GM23338 (cell line): ENCODE measurements at regions not wholly inside any gene's neighbourhood (a gene's known extent, or its start where the extent isn't known, plus 50 kb on each side); places are given as distances from the start of the nearest gene placed in this dataset.

Experiments used
- CREB1 ChIP-seq: fragments of 250-450 bp; sonication (Bioruptor Pico); IDR thresholded peaks from 2 replicates; pipeline ENCODE4 v1.5.0; 2020; ENCODE audit warnings: low read depth, mild to moderate bottlenecking, moderate library complexity
- EZH2 ChIP-seq: fragments of 200-600 bp; sonication (generic); IDR thresholded peaks from one replicate; pipeline ENCODE4 v1.8.0; 2017; ENCODE audit warnings: antibody characterized with exemption, mild to moderate bottlenecking, low read depth; ENCODE audit not compliant: unreplicated experiment
- EZH2phosphoT487 ChIP-seq: fragments of 200-600 bp; sonication (generic); IDR thresholded peaks from one replicate; pipeline ENCODE4 v1.8.1; 2018; ENCODE audit warnings: antibody characterized with exemption; ENCODE audit not compliant: unreplicated experiment
- JUNB ChIP-seq: IDR thresholded peaks from one replicate; pipeline ENCODE4 v1.6.1; 2016; ENCODE audit warnings: antibody characterized with exemption; ENCODE audit not compliant: unreplicated experiment
- NANOG ChIP-seq: IDR thresholded peaks from 2 replicates; pipeline ENCODE4 v1.6.1; 2016; ENCODE audit warnings: antibody characterized with exemption, borderline replicate concordance
- POLR2AphosphoS5 ChIP-seq: IDR thresholded peaks from 2 replicates; pipeline ENCODE4 v1.6.1; 2016; ENCODE audit warnings: antibody characterized with exemption, low read depth
- TF ChIP-seq, protein P1 (sequence below), 2 experiments: fragments of 200-600 bp in 1 of 2; sonication (generic) in 1 of 2; conservative IDR thresholded peaks; 2 replicates each; pipeline versions ENCODE4 v1.5.1 to v1.6.1; 2016 to 2017; ENCODE audit warnings: antibody characterized with exemption in 2 of 2, low read depth in 2 of 2, mild to moderate bottlenecking in 2 of 2, moderate library complexity in 1 of 2
- TF ChIP-seq, protein P2 (sequence below): IDR thresholded peaks from one replicate; pipeline ENCODE4 v1.6.1; 2018; ENCODE audit warnings: antibody characterized with exemption; ENCODE audit not compliant: unreplicated experiment
- TF ChIP-seq, protein P3 (sequence below): IDR thresholded peaks from 2 replicates; pipeline ENCODE4 v1.6.1; 2016; ENCODE audit warnings: antibody characterized with exemption

DNA sequence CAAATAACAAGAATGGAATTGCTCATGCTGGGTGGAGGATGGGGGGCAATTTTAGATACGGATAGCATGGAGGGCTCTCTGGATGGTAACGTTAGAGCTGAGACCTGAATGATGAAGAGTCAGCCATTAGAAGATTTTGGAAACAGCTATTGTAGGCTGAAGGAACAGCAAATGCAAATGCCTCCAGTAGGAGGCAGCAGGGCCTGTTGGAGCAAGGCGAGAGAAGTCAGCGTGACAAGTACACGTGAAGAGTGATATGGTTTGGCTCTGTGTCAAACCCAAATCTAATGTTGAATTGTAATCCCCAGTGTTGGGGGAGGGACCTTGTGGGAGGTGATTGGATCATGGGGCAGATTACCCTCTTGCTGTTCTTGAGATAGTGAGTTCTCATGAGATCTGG lies 59.3 kb upstream of the SOD3 start:
- TF ChIP-seq, protein P1, sequence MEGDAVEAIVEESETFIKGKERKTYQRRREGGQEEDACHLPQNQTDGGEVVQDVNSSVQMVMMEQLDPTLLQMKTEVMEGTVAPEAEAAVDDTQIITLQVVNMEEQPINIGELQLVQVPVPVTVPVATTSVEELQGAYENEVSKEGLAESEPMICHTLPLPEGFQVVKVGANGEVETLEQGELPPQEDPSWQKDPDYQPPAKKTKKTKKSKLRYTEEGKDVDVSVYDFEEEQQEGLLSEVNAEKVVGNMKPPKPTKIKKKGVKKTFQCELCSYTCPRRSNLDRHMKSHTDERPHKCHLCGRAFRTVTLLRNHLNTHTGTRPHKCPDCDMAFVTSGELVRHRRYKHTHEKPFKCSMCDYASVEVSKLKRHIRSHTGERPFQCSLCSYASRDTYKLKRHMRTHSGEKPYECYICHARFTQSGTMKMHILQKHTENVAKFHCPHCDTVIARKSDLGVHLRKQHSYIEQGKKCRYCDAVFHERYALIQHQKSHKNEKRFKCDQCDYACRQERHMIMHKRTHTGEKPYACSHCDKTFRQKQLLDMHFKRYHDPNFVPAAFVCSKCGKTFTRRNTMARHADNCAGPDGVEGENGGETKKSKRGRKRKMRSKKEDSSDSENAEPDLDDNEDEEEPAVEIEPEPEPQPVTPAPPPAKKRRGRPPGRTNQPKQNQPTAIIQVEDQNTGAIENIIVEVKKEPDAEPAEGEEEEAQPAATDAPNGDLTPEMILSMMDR (conservative IDR thresholded peaks at IDR 0.05; ENCODE audit: low read depth in 2 of 2), result peak; percentile 67 to 88
- TF ChIP-seq POLR2AphosphoS5 (no peak), EZH2 (no peak), CREB1 (CRISPR knock-in tag) (no peak), EZH2phosphoT487 (no peak), NANOG (peak; percentile 31; the same call in 1 of the 2 replicates), JUNB (no peak)
- TF ChIP-seq, protein P2, sequence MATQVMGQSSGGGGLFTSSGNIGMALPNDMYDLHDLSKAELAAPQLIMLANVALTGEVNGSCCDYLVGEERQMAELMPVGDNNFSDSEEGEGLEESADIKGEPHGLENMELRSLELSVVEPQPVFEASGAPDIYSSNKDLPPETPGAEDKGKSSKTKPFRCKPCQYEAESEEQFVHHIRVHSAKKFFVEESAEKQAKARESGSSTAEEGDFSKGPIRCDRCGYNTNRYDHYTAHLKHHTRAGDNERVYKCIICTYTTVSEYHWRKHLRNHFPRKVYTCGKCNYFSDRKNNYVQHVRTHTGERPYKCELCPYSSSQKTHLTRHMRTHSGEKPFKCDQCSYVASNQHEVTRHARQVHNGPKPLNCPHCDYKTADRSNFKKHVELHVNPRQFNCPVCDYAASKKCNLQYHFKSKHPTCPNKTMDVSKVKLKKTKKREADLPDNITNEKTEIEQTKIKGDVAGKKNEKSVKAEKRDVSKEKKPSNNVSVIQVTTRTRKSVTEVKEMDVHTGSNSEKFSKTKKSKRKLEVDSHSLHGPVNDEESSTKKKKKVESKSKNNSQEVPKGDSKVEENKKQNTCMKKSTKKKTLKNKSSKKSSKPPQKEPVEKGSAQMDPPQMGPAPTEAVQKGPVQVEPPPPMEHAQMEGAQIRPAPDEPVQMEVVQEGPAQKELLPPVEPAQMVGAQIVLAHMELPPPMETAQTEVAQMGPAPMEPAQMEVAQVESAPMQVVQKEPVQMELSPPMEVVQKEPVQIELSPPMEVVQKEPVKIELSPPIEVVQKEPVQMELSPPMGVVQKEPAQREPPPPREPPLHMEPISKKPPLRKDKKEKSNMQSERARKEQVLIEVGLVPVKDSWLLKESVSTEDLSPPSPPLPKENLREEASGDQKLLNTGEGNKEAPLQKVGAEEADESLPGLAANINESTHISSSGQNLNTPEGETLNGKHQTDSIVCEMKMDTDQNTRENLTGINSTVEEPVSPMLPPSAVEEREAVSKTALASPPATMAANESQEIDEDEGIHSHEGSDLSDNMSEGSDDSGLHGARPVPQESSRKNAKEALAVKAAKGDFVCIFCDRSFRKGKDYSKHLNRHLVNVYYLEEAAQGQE, result no peak
- TF ChIP-seq, protein P3, sequence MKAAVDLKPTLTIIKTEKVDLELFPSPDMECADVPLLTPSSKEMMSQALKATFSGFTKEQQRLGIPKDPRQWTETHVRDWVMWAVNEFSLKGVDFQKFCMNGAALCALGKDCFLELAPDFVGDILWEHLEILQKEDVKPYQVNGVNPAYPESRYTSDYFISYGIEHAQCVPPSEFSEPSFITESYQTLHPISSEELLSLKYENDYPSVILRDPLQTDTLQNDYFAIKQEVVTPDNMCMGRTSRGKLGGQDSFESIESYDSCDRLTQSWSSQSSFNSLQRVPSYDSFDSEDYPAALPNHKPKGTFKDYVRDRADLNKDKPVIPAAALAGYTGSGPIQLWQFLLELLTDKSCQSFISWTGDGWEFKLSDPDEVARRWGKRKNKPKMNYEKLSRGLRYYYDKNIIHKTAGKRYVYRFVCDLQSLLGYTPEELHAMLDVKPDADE, result no peak
